SK-N-MC (cell line): ENCODE measurements at regions not wholly inside any gene's neighbourhood (a gene's known extent, or its start where the extent isn't known, plus 50 kb on each side); places are given as distances from the start of the nearest gene placed in this dataset.

Experiments used
- EZH2 ChIP-seq: fragments of 200-600 bp; sonication (generic); IDR thresholded peaks from one replicate; pipeline ENCODE4 v1.6.1; 2017; ENCODE audit warnings: antibody characterized with exemption
- POLR2AphosphoS5 ChIP-seq: IDR thresholded peaks from 2 replicates; pipeline ENCODE4 v1.6.1; 2012; ENCODE audit warnings: mild to moderate bottlenecking, low read depth, low read length, borderline replicate concordance

- TF ChIP-seq EZH2 (no peak), POLR2AphosphoS5 (no peak)
These were observed 172.2 kb upstream of the DDHD1 start for GRCh38 chr14:53325176-53325806.
